ENCODE measurements at regions not wholly inside any gene's neighbourhood (a gene's known extent, or its start where the extent isn't known, plus 50 kb on each side); places are given as distances from the start of the nearest gene placed in this dataset.

DNA sequence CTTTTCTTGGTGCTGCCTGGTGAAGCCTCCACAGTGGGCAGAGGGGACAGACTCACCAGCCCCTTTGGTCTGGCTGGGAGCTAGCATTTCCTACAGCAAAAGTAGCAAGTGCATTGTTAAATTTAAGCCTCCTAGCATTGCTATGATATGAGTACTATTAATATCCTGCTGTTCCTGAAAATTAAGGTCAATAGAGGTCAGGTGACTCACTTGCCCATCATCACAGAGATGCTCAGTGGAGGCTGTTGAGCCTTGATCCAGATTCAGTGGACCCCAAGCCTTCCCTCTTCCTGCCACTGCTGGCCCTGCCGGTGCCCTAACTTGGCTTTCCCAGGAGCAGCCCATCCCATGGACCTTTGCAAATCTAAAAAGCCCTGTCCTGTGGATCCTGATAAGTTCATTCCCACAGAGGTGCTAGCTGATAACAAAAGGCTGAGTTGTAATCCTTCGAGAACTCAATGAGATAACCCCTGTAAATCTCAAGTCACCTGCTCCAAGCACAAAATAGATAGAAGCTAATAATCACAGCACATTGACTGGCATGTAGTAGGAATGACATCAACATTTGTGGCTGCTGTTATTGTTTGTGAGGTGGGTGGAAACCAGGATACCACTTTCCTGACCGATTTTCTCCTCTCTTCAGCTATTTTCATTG is 84.4 kb downstream of the THNSL2 start:
- no peak for TF ChIP-seq POLR2AphosphoS5 (IDR thresholded peaks at IDR 0.05; ENCODE audit: low read depth, low read length)
- TF ChIP-seq POLR2A (IDR thresholded peaks at IDR 0.05; ENCODE audit: low read depth, low read length): no peak
- TF ChIP-seq TAF1 (IDR thresholded peaks at IDR 0.05; ENCODE audit: low read depth, low read length): no peak
- no peak for TF ChIP-seq POU2F2 (IDR thresholded peaks at IDR 0.05; ENCODE audit: low read depth, low read length)
- TF ChIP-seq SPI1 (IDR thresholded peaks at IDR 0.05; ENCODE audit: low read depth, low read length): no peak
- no peak for TF ChIP-seq PAX5 (IDR thresholded peaks at IDR 0.05; ENCODE audit: insufficient read depth, low read length, severe bottlenecking)
